Naive thymus-derived CD4-positive, alpha-beta T cell (primary cell): ENCODE measurements at regions not wholly inside any gene's neighbourhood (a gene's known extent, or its start where the extent isn't known, plus 50 kb on each side); places are given as distances from the start of the nearest gene placed in this dataset.

Experiments
- ATAC-seq: fragments of 150-1000 bp; cut with Tn5 transposase; 2 replicates; pipeline ENCODE4 v1.10.0; 2021; ENCODE audit warnings: mild to moderate bottlenecking, moderate library complexity
- CTCF ChIA-PET: fragments of 350-600 bp; sonication (Branson Sonifier 250); formaldehyde crosslinking; loops from one replicate; lab custom pipeline; 2021; ENCODE audit warnings: antibody characterized with exemption; lab: Charles Lee
- POLR2A ChIA-PET: fragments of 350-600 bp; sonication (Branson Sonifier 250); formaldehyde crosslinking; loops from one replicate; lab custom pipeline; 2021; ENCODE audit warnings: antibody characterized with exemption, inconsistent platforms; lab: Charles Lee
- DNase-seq, 9 donors: peaks; one replicate each; pipeline versions ENCODE4 v3.0.0 to v3.0.0-alpha.2; 2020 to 2022; ENCODE audit warnings: mixed read lengths in 1 of 9
- H3K27ac ChIP-seq: one replicate; pipeline ENCODE4 v1.7.0; 2013; ENCODE audit warnings: mild to moderate bottlenecking, low read depth, low read length, moderate library complexity
- H3K27me3 ChIP-seq, 2 donors: one replicate each; pipeline ENCODE4 v1.7.0; 2013; ENCODE audit warnings: low read length in 2 of 2, mild to moderate bottlenecking in 2 of 2, moderate library complexity in 2 of 2; ENCODE audit not compliant: control insufficient read depth in 2 of 2, insufficient read depth in 2 of 2
- H3K36me3 ChIP-seq, 3 experiments: 1 replicate in 2 of 3; 2 replicates in 1 of 3; pipeline ENCODE4 v1.7.0; 2013; ENCODE audit warnings: low read length in 3 of 3, mild to moderate bottlenecking in 3 of 3, moderate library complexity in 1 of 3; ENCODE audit not compliant: insufficient read depth in 3 of 3, control insufficient read depth in 2 of 3
- H3K4me1 ChIP-seq, 2 donors: one replicate each; pipeline ENCODE4 v1.7.0; 2013; ENCODE audit warnings: low read length in 2 of 2, mild to moderate bottlenecking in 2 of 2, moderate library complexity in 1 of 2; ENCODE audit not compliant: control insufficient read depth in 2 of 2, insufficient read depth in 2 of 2
- H3K4me3 ChIP-seq: 2 replicates; pipeline ENCODE4 v1.7.0; 2013; ENCODE audit warnings: mild to moderate bottlenecking, low read length
- H3K9me3 ChIP-seq, 3 experiments: 1 replicate in 2 of 3; 2 replicates in 1 of 3; pipeline ENCODE4 v1.7.0; 2013; ENCODE audit warnings: low read length in 3 of 3; ENCODE audit not compliant: control insufficient read depth in 2 of 3
- H3K27ac Mint-ChIP-seq, 9 donors: one replicate each; pipeline ENCODE4 v1.8.0; 2020 to 2022; ENCODE audit warnings: mixed read lengths in 9 of 9, mild to moderate bottlenecking in 8 of 9, moderate library complexity in 5 of 9, inconsistent platforms in 2 of 9
- H3K27me3 Mint-ChIP-seq, 5 donors: one replicate each; pipeline ENCODE4 v1.8.0; 2021 to 2022; ENCODE audit warnings: mixed read lengths in 5 of 5, mild to moderate bottlenecking in 1 of 5
- H3K36me3 Mint-ChIP-seq, 5 donors: one replicate each; pipeline ENCODE4 v1.8.0; 2020 to 2022; ENCODE audit warnings: mixed read lengths in 5 of 5, mild to moderate bottlenecking in 3 of 5, inconsistent platforms in 1 of 5
- H3K4me1 Mint-ChIP-seq, 7 donors: one replicate each; pipeline ENCODE4 v1.8.0; 2020 to 2022; ENCODE audit warnings: mixed read lengths in 7 of 7, mild to moderate bottlenecking in 3 of 7, inconsistent platforms in 1 of 7
- H3K4me3 Mint-ChIP-seq, 10 donors: one replicate each; pipeline ENCODE4 v1.8.0; 2020 to 2022; ENCODE audit warnings: mild to moderate bottlenecking in 10 of 10, mixed read lengths in 10 of 10, moderate library complexity in 6 of 10, inconsistent platforms in 2 of 10
- H3K9me3 Mint-ChIP-seq, 11 donors: one replicate each; pipeline ENCODE4 v1.8.0; 2020 to 2022; ENCODE audit warnings: mixed read lengths in 11 of 11, mild to moderate bottlenecking in 4 of 11, inconsistent platforms in 1 of 11, moderate library complexity in 1 of 11
- intact Hi-C, 2 donors: fragments of 100-400 bp; cut with micrococcal nuclease; formaldehyde crosslinking; loops; one replicate each; pipeline ENCODE4 v1.15.1; 2023

GRCh38 chr1:8223526-8223925 is 94.4 kb upstream of the SLC45A1 start:
- DNase-seq (no peak), ATAC-seq (no peak)
- Mint-ChIP-seq H3K36me3 (peaks cover 0 to 11% (median 0%) of the 10 kb centered on the region in 5 donors), H3K4me3 (no peak overlapping the region), H3K27me3 (peaks cover 13 to 38% (median 27%) of the 10 kb centered on the region in 5 donors), H3K9me3 (peaks cover 0 to 17% (median 9%) of the 10 kb centered on the region in 11 donors), H3K27ac (no peak overlapping the region), H3K4me1 (peaks cover 0 to 15% (median 4%) of the 10 kb centered on the region in 7 donors)
- Histone ChIP-seq H3K9me3 (peaks cover 0 to 4% (median 0%) of the 10 kb centered on the region in 3 experiments), H3K4me3 (no peak overlapping the region), H3K27me3 (no peaks in the 10 kb centered on the region), H3K27ac (no peak overlapping the region), H3K4me1 (peaks cover 0 to 5% of the 10 kb centered on the region in 2 donors), H3K36me3 (no peaks in the 10 kb centered on the region)
- intact Hi-C loops, result no loop called here
- POLR2A ChIA-PET, result no interaction called here
- CTCF ChIA-PET, result no interaction called here

DNA sequence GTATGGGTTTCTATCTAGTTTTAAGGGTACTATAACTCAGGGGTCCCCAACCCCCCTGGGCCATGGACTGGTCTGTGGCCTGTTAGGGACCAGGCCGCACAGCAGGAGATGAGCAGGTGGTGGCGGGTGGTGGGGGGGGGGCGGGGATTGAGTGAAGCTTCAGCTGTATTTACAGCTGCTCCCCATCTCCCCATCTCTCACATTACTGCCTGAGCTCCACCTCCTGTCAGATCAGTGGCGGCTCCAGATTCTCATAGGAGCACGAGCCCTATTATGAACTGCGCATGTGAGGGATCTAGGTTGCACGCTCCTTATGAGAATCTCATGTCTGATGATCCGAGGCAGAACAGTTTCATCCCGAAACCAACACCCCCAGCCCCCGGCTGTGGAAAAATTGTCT is 95.1 kb upstream of the SLC45A1 start:
- H3K9me3 Mint-ChIP-seq, result peaks cover 0 to 15% (median 6%) of the 10 kb centered on the region in 11 donors
- H3K27ac ChIP-seq, result no peak overlapping the region
- H3K4me3 Mint-ChIP-seq, result no peak overlapping the region
- no peak overlapping the region for H3K27ac Mint-ChIP-seq
- intact Hi-C loops, result no loop called here
- ATAC-seq, result no peak
- peaks cover 0 to under 1% of the 10 kb centered on the region in 2 donors for H3K27me3 ChIP-seq
- ChIA-PET POLR2A (no interaction called here), CTCF (no interaction called here)
- peaks cover 0 to 8% (median 0%) of the 10 kb centered on the region in 5 donors for H3K36me3 Mint-ChIP-seq
- H3K4me1 ChIP-seq, result peaks cover under 1 to 10% of the 10 kb centered on the region in 2 donors
- H3K9me3 ChIP-seq, result peaks cover 0 to 4% (median 0%) of the 10 kb centered on the region in 3 experiments
- H3K4me1 Mint-ChIP-seq, result peaks cover 0 to 15% (median 5%) of the 10 kb centered on the region in 7 donors
- peaks cover 20 to 37% (median 25%) of the 10 kb centered on the region in 5 donors for H3K27me3 Mint-ChIP-seq
- DNase-seq, result no peak
- H3K4me3 ChIP-seq, result no peak overlapping the region
- H3K36me3 ChIP-seq, result no peaks in the 10 kb centered on the region

DNA sequence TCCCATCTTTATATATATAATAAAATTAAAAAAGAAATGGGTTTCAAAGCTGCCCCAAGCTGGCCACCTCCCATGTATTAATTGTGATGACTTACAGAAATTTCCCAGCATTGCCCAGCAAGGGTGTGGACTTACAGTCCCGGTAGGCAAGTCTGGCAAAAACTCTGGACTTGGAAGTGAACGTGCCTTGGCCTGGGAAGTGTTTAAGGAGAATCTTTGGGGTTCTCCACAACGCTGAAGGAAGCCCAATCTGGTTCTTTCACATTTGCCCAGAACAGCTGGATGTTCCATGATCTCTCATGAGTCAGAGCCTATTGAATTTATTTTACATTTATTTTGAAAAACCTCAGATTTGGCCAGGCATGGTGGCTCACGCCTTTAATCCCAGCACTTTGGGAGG is 98.4 kb upstream of the SLC45A1 start:
- H3K9me3 Mint-ChIP-seq, result peaks cover 0 to 5% (median 0%) of the 10 kb centered on the region in 11 donors
- H3K4me3 ChIP-seq, result no peak overlapping the region
- H3K27ac ChIP-seq, result no peak overlapping the region
- peak overlapping the region in 1 of 10 donors; percentile 7 for H3K4me3 Mint-ChIP-seq
- CTCF ChIA-PET, result no interaction called here
- no peaks in the 10 kb centered on the region for H3K36me3 ChIP-seq
- peaks cover 0 to 15% (median 8%) of the 10 kb centered on the region in 7 donors for H3K4me1 Mint-ChIP-seq
- H3K27me3 ChIP-seq, result peaks cover 0 to 5% of the 10 kb centered on the region in 2 donors
- H3K36me3 Mint-ChIP-seq, result peaks cover 0 to 1% (median 0%) of the 10 kb centered on the region in 5 donors
- POLR2A ChIA-PET, result no interaction called here
- DNase-seq (no peak), ATAC-seq (no peak)
- intact Hi-C loops, result no loop called here
- H3K9me3 ChIP-seq, result no peaks in the 10 kb centered on the region
- peaks cover 22 to 53% (median 39%) of the 10 kb centered on the region in 5 donors for H3K27me3 Mint-ChIP-seq
- H3K27ac Mint-ChIP-seq, result peak overlapping the region in 1 of 9 donors; percentile 56
- H3K4me1 ChIP-seq, result peaks cover 3 to 10% of the 10 kb centered on the region in 2 donors

- ATAC-seq (peak; percentile 37), DNase-seq (no peak)
- Mint-ChIP-seq H3K4me3 (peak overlapping the region in 3 of 10 donors; percentile 12 to 83 (median 37)), H3K4me1 (peaks cover 0 to 13% (median 6%) of the 10 kb centered on the region in 7 donors), H3K9me3 (peaks cover 0 to 5% (median 0%) of the 10 kb centered on the region in 11 donors), H3K27ac (peak overlapping the region in 1 of 9 donors; percentile 56), H3K27me3 (peaks cover 22 to 50% (median 38%) of the 10 kb centered on the region in 5 donors), H3K36me3 (peaks cover 0 to 1% (median 0%) of the 10 kb centered on the region in 5 donors)
- no peaks in the 10 kb centered on the region for H3K36me3 ChIP-seq
- no peaks in the 10 kb centered on the region for H3K9me3 ChIP-seq
- H3K27ac ChIP-seq, result no peak overlapping the region
- CTCF ChIA-PET, result no interaction called here
- no peak overlapping the region for H3K4me3 ChIP-seq
- POLR2A ChIA-PET, result no interaction called here
- intact Hi-C loops, result no loop called here
- H3K27me3 ChIP-seq, result peaks cover 0 to 5% of the 10 kb centered on the region in 2 donors
- peaks cover 3 to 10% of the 10 kb centered on the region in 2 donors for H3K4me1 ChIP-seq
These were observed 99.4 kb upstream of the SLC45A1 start for GRCh38 chr1:8218351-8219092.

- Histone ChIP-seq H3K9me3 (no peaks in the 10 kb centered on the region), H3K27ac (no peak overlapping the region), H3K36me3 (no peaks in the 10 kb centered on the region), H3K4me3 (peak overlapping the region; percentile 37), H3K4me1 (peaks cover 3 to 10% of the 10 kb centered on the region in 2 donors), H3K27me3 (peaks cover 0 to 5% of the 10 kb centered on the region in 2 donors)
- ATAC-seq (no peak), DNase-seq (no peak)
- H3K9me3 Mint-ChIP-seq, result peaks cover 0 to 5% (median 0%) of the 10 kb centered on the region in 11 donors
- peaks cover 22 to 50% (median 45%) of the 10 kb centered on the region in 5 donors for H3K27me3 Mint-ChIP-seq
- CTCF ChIA-PET, result interaction anchor here (1.0 kb wide), 1 partner anchor 38 kb away, joined by 3 read pairs; no protein-coding TSS in a partner anchor
- H3K4me3 Mint-ChIP-seq, result peak overlapping the region; percentile 34 to 83 (median 60)
- H3K4me1 Mint-ChIP-seq, result peaks cover 0 to 20% (median 6%) of the 10 kb centered on the region in 7 donors
- no peak overlapping the region for H3K27ac Mint-ChIP-seq
- H3K36me3 Mint-ChIP-seq, result peaks cover 0 to 1% (median 0%) of the 10 kb centered on the region in 5 donors
- intact Hi-C loops, result no loop called here
- POLR2A ChIA-PET, result no interaction called here
These were observed 100.1 kb upstream of the SLC45A1 start for GRCh38 chr1:8217809-8218208.

GRCh38 chr1:8217011-8217711 is 100.8 kb upstream of the SLC45A1 start:
- Mint-ChIP-seq H3K9me3 (peaks cover 0 to 5% (median 0%) of the 10 kb centered on the region in 11 donors), H3K27me3 (peaks cover 24 to 51% (median 49%) of the 10 kb centered on the region in 5 donors), H3K36me3 (peaks cover 0 to 1% (median 0%) of the 10 kb centered on the region in 5 donors), H3K27ac (peak overlapping the region in 2 of 9 donors; percentile 55 to 77), H3K4me3 (peak overlapping the region; percentile 50 to 85 (median 69)), H3K4me1 (peaks cover 5 to 26% (median 8%) of the 10 kb centered on the region in 7 donors)
- ATAC-seq (peak; percentile 26), DNase-seq (peak in 7 of 9 donors; percentile 11 to 27 (median 21))
- Histone ChIP-seq H3K4me1 (peaks cover 3 to 10% of the 10 kb centered on the region in 2 donors), H3K27ac (no peak overlapping the region), H3K36me3 (no peaks in the 10 kb centered on the region), H3K27me3 (peaks cover 0 to 5% of the 10 kb centered on the region in 2 donors), H3K4me3 (peak overlapping the region; percentile 37), H3K9me3 (no peaks in the 10 kb centered on the region)
- ChIA-PET POLR2A (no interaction called here), CTCF (interaction anchor here (0.6 to 1.0 kb wide), 2 partner anchors 38 to 44 kb away, joined by 3 to 4 read pairs; no protein-coding TSS in a partner anchor)
- intact Hi-C loops, result no loop called here
